HG03457 (cell line): ENCODE measurements at regions not wholly inside any gene's neighbourhood (a gene's known extent, or its start where the extent isn't known, plus 50 kb on each side); places are given as distances from the start of the nearest gene placed in this dataset.

Experiments
- ATAC-seq: cut with Tn5 transposase; IDR thresholded peaks from one replicate; pipeline ENCODE4 v1.9.1; 2021; ENCODE audit warnings: moderate number of reproducible peaks; ENCODE audit not compliant: unreplicated experiment

DNA sequence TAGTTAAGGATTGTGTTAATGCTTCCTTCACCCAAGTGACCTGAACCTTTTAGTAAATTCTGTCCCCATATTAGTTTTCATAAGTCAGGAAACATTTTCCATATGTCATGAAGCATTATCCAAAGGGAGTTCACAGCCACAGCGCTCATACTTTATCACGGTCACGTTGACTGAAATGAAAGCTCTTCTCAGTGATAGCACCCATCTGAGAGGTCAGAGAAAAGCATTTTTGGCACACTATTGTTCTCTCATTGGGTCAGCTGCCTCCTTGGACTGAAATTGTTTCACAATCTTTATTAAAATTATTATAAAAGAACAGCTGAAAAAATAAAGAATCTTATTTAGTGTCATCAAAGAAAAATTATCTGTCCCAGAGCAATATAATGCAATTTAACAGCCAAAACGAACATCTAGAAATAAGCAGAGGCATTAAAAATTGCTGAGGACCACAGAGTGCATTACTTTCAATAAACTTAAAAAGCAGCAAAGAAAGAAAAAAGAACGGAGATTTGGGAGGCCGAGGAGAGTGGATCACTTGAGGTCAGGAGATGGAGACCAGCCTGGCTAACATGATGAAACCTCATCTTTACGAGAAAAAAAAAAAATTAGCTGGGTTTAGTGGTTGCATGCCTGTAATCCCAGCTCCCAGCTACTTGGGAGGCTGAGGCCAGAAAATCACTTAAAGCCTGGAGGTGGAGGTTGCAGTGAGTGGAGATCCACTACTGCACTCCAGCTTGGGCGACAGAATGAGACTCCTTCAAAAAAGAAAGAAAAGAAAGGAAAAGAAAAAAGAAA is 680.8 kb upstream of the FAM241A start:
- no peak for ATAC-seq

GRCh38 chr4:111466811-111467604 is 678.2 kb upstream of the FAM241A start:
- no peak for ATAC-seq

GRCh38 chr4:111475001-111475400 is 670.3 kb upstream of the FAM241A start:
- no peak for ATAC-seq

DNA sequence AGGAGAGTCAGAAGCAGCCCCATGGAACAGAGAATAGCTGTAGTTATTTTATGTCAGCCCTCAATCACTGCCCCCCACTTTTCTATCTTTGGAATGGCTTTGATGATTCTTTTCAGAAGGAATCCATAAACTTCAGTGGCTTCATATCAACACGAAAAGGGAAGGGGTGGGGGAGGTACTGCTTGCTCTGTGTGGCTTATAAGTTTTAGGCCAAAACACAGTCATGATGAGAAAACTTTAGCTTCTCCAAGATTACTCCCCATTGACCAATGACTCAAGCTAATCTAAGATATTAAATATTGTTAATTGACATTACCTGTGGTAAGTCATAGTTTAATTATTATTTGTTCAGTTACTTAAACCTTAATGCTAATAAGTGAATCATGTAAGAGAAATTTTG is 669.6 kb upstream of the FAM241A start:
- ATAC-seq = no peak

GRCh38 chr4:111480510-111480909 is 664.7 kb upstream of the FAM241A start:
- ATAC-seq = no peak

DNA sequence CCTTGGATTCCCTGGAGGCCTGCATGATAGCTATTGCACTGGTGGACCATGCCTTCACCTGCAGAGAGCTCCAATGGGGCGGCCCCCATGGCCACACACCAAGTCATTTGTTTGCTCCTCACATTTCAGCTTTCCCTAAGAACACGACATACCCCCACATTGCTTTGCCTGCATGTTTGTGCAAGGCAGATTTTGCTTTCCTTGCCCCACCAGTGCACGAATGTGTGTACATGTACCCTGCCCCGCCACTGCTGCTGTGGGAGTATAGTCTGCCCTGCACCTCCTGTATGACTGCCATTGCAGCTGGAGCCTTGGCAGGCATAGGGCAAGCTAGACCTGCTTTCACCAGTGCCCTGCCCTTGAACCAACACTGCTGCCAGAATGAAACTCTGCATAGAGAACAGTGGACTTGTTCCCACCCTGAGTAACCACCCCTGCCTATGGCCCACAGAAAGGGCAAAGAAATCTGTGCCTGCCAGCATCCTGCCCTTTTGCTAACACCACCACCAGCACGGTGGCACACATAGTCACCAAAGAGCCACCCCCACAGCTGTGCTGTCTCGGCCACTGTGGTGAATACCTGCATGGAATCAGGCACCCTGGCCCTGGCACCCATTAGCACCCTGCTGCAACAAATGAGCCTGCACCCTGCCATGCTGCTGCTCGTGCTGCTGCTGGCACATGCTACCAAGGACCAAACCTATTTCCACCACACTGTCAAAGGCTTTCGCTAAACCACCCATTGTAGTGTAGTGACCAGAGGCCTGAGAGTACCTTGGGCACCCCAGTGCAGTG is 661.7 kb upstream of the FAM241A start:
- ATAC-seq = no peak

GRCh38 chr4:111492496-111492895 is 652.8 kb upstream of the FAM241A start:
- no peak for ATAC-seq

DNA sequence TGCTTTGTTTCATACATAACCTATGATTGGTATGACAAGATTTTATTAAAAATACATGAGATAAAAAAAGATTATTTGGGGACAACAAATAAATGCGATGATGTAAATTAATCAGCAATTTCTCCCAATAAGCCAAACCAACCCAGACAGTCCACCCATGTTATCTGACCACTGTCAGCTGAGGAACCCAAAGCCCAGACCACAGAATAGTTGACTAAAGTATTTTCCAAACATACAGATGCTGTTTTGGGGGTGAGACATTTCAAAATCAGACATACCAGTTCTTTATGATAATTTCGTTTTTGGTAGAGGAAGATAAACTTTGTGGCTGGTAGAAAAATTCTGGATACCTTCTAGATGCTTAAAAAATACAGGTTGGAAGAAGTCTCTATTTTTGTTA is 650.8 kb upstream of the FAM241A start:
- no peak for ATAC-seq

DNA sequence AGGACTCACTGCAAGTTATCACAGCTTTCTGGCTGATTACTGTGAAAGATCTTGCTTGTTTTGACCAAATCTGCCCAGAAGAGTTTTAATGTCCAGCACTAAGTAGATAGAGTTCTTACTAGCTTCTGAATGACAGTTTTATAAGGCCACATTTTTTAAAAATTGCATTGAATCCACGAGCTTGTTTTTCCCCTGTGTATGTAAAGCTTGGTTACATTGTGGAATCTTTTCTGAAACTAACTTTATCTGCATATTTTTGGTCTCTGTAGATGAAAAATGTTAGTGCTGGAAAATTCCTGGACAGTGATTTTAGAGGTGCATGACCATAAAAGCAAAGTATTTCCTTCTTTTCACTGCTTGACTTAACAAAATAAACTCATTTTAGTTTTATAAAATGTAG is 650.3 kb upstream of the FAM241A start:
- ATAC-seq = no peak

GRCh38 chr4:111499291-111499690 is 646.0 kb upstream of the FAM241A start:
- ATAC-seq = no peak

DNA sequence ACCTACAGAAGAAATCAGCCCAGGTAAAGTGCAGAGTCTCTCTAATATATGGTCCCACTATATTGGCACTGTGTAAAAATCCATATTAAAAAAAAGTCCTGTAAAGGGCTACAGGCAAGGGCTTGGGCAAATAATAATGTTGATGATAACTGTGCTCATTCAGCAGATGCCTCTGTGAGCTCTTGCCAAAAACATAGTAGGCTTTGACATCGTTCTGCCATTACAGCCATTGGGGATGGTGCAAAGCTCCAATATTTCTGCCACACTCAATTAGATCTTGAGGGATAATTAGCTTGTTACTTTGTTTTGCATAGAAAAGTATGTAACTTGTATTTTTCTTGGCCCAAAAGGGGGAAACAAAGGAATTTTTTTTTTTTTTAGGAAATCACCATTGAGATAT is 645.5 kb upstream of the FAM241A start:
- ATAC-seq = no peak

- no peak for ATAC-seq
Measured at GRCh38 chr4:111500858-111501257, 644.4 kb upstream of the FAM241A start.

GRCh38 chr4:111501946-111502345 is 643.3 kb upstream of the FAM241A start:
- no peak for ATAC-seq

- ATAC-seq = no peak
Measured at GRCh38 chr4:111502626-111503025, 642.6 kb upstream of the FAM241A start.

- no peak for ATAC-seq
Measured at GRCh38 chr4:111506706-111507105, 638.5 kb upstream of the FAM241A start.

- no peak for ATAC-seq
Measured at GRCh38 chr4:111510535-111510934, 634.7 kb upstream of the FAM241A start.

- no peak for ATAC-seq
Measured at GRCh38 chr4:111512081-111512783, 633.0 kb upstream of the FAM241A start.

DNA sequence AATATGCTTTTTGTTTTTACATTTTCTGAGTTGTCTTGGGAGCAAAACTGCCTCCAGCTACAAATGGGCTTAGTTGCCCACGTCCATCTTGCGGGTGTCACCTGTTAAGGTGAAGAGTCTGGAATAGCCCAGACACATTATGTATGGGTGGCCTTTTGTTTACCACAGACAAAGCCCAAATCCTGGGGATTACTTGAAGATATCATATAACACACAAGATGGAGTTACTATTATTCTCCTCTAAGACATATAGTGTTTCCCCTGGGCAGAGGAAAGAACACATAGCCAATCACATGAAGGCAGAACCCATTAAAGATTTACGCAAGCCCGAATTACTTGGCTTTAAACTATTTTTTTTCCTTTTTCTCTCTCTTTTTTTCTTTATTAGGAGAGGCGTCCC is 625.6 kb upstream of the FAM241A start:
- ATAC-seq = no peak

DNA sequence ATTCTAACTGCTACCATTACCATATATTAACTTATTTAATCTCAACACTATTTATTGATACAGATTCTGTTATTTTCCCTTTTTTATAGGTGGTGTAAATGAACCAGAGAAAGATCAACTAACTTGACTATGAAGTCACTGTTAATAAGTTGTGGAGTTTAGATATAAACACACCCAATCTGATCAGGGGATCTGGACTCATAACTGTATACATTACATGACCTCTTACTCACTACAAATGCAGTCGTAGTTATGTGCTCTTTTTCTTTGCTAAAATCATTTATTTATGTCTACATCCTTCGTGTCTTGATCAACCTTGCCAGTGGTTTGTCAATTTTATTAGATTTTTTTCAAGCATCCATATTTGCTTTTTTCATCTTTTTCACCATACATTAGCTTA is 614.8 kb upstream of the FAM241A start:
- no peak for ATAC-seq

- ATAC-seq = no peak
Measured at GRCh38 chr4:111535792-111536191, 609.5 kb upstream of the FAM241A start.

- no peak for ATAC-seq
Measured at GRCh38 chr4:111537165-111537564, 608.1 kb upstream of the FAM241A start.
